HepG2 (cell line): ENCODE measurements at regions not wholly inside any gene's neighbourhood (a gene's known extent, or its start where the extent isn't known, plus 50 kb on each side); places are given as distances from the start of the nearest gene placed in this dataset.
"Not testable (repeated sequence)": the region's sequence is repeated elsewhere in the genome, so short reads cannot be mapped to it uniquely, and the experiment has no call there.

Experiments used
- CTCF ChIP-seq: sonication (generic); formaldehyde crosslinking; IDR thresholded peaks from 2 replicates; pipeline ENCODE4 v1.5.0; 2020; ENCODE audit warnings: mild to moderate bottlenecking, missing genetic modification reagents, moderate library complexity
- FOXC1 ChIP-seq: sonication (generic); formaldehyde crosslinking; IDR thresholded peaks from 2 replicates; pipeline ENCODE4 v1.8.0; 2022; ENCODE audit warnings: mild to moderate bottlenecking, missing genetic modification reagents, borderline replicate concordance
- GABPA ChIP-seq, 2 experiments: IDR thresholded peaks; 2 replicates each; pipeline ENCODE4 v1.6.1; 2011 to 2016; ENCODE audit warnings: low read depth in 2 of 2, low read length in 1 of 2, missing biosample characterization in 1 of 2, missing genetic modification characterization in 1 of 2
- MLXIP ChIP-seq: sonication (generic); formaldehyde crosslinking; IDR thresholded peaks from 2 replicates; pipeline ENCODE4 v1.9.0; 2021; ENCODE audit warnings: missing genetic modification reagents, borderline replicate concordance
- RFX5 ChIP-seq: IDR thresholded peaks from 2 replicates; pipeline ENCODE4 v1.6.1; 2011; ENCODE audit warnings: low read depth, low read length, improper control_type of control experiment
- TCF7 ChIP-seq: sonication (generic); IDR thresholded peaks from 2 replicates; pipeline ENCODE4 v1.6.1; 2016; ENCODE audit warnings: antibody characterized with exemption, low read depth
- ZBTB49 ChIP-seq: sonication (generic); formaldehyde crosslinking; IDR thresholded peaks from 2 replicates; pipeline ENCODE4 v1.4.0; 2020; ENCODE audit warnings: missing genetic modification reagents, borderline replicate concordance
- ZFP37 ChIP-seq: sonication (generic); formaldehyde crosslinking; IDR thresholded peaks from 2 replicates; pipeline ENCODE4 v1.4.0; 2020; ENCODE audit warnings: missing genetic modification reagents, borderline replicate concordance
- ZKSCAN1 ChIP-seq: fragments of 150-350 bp; IDR thresholded peaks from 2 replicates; pipeline ENCODE4 v1.6.1; 2014; ENCODE audit warnings: low read length
- ZNF256 ChIP-seq: sonication (generic); formaldehyde crosslinking; conservative IDR thresholded peaks from 2 replicates; pipeline ENCODE4 v1.4.0; 2020; ENCODE audit warnings: missing genetic modification reagents
- ZNF292 ChIP-seq: sonication (generic); formaldehyde crosslinking; IDR thresholded peaks from 2 replicates; pipeline ENCODE4 v1.8.1; 2022; ENCODE audit warnings: mild to moderate bottlenecking, low read depth, missing genetic modification reagents, borderline replicate concordance
- ZNF333 ChIP-seq: sonication (generic); formaldehyde crosslinking; IDR thresholded peaks from 2 replicates; pipeline ENCODE4 v1.4.0; 2020; ENCODE audit warnings: mild to moderate bottlenecking, missing genetic modification reagents, borderline replicate concordance
- ZNF343 ChIP-seq: sonication (generic); formaldehyde crosslinking; IDR thresholded peaks from 2 replicates; pipeline ENCODE4 v1.4.0; 2020; ENCODE audit warnings: mild to moderate bottlenecking, missing genetic modification reagents

GRCh38 chr17:63231015-63231620 is 215.0 kb downstream of the CYB561 start:
- not testable (repeated sequence) for TF ChIP-seq TCF7; CTCF (CRISPR knock-in tag); ZKSCAN1; GABPA (IDR thresholded peaks at IDR 0.05; ENCODE audit: low read depth, low read length); GABPA (CRISPR knock-in tag; IDR thresholded peaks at IDR 0.05; ENCODE audit: low read depth); ZNF343 (CRISPR knock-in tag); ZNF333 (CRISPR knock-in tag); MLXIP (CRISPR knock-in tag); ZFP37 (CRISPR knock-in tag); RFX5; ZNF292 (CRISPR knock-in tag); FOXC1 (CRISPR knock-in tag); ZBTB49 (CRISPR knock-in tag); ZNF256 (CRISPR knock-in tag)
